A673 (cell line): ENCODE measurements at regions not wholly inside any gene's neighbourhood (a gene's known extent, or its start where the extent isn't known, plus 50 kb on each side); places are given as distances from the start of the nearest gene placed in this dataset.

Source experiments
- BruUV-seq: library from RNA; stranded (reverse); fragments of 400-500 nt; replicated peaks from 2 replicates; lab custom pipeline; 2021; lab: Mats Ljungman, UMichigan
- CTCF ChIA-PET: fragments of 300-600 bp; sonication (Branson Sonifier 250); formaldehyde crosslinking; loops from one replicate; lab custom pipeline; 2022; ENCODE audit warnings: antibody characterized with exemption; lab: Charles Lee
- POLR2A ChIA-PET: fragments of 300-600 bp; sonication (Branson Sonifier 250); formaldehyde crosslinking; loops from one replicate; lab custom pipeline; 2022; ENCODE audit warnings: antibody characterized with exemption; ENCODE audit not compliant: low non-redundant PET; lab: Charles Lee
- DNase-seq: peaks from one replicate; pipeline ENCODE4 v3.0.0-alpha.2; 2015; ENCODE audit warnings: low spot score
- H3K27ac ChIP-seq: fragments of 200-600 bp; sonication (generic); 2 replicates; pipeline ENCODE4 v1.5.1; 2016; ENCODE audit warnings: mixed run types, low read depth, mild to moderate bottlenecking, mixed read lengths, antibody characterized with exemption, low read length; ENCODE audit not compliant: poor library complexity, severe bottlenecking
- H3K27me3 ChIP-seq: fragments of 200-600 bp; sonication (generic); replicated peaks from 2 replicates; pipeline ENCODE4 v1.6.1; 2017; ENCODE audit warnings: mixed run types, low read depth, mild to moderate bottlenecking, mixed read lengths, antibody characterized with exemption, low read length; ENCODE audit not compliant: insufficient read depth, poor library complexity
- H3K36me3 ChIP-seq: fragments of 200-600 bp; sonication (generic); 2 replicates; pipeline ENCODE4 v1.6.1; 2016; ENCODE audit warnings: mixed run types, mild to moderate bottlenecking, mixed read lengths, antibody characterized with exemption, low read length; ENCODE audit not compliant: insufficient read depth, poor library complexity, severe bottlenecking
- H3K4me1 ChIP-seq: fragments of 200-600 bp; sonication (generic); 2 replicates; pipeline ENCODE4 v1.6.1; 2017; ENCODE audit warnings: mixed run types, mild to moderate bottlenecking, mixed read lengths, antibody characterized with exemption, low read length; ENCODE audit not compliant: insufficient read depth, poor library complexity, severe bottlenecking
- H3K4me3 ChIP-seq: fragments of 200-600 bp; sonication (generic); 2 replicates; pipeline ENCODE4 v1.5.1; 2016; ENCODE audit warnings: low read depth, mixed run types, mild to moderate bottlenecking, mixed read lengths, low read length; ENCODE audit not compliant: poor library complexity, severe bottlenecking
- H3K9me3 ChIP-seq: fragments of 200-600 bp; sonication (generic); 2 replicates; pipeline ENCODE4 v1.6.1; 2016; ENCODE audit warnings: mixed run types, low read depth, mild to moderate bottlenecking, mixed read lengths, antibody characterized with exemption, low read length; ENCODE audit not compliant: poor library complexity, severe bottlenecking
- EZH2 ChIP-seq: fragments of 200-600 bp; sonication (generic); IDR thresholded peaks from 2 replicates; pipeline ENCODE4 v1.6.1; 2017; ENCODE audit warnings: borderline replicate concordance, low read depth, mild to moderate bottlenecking, mixed read lengths, antibody characterized with exemption, low read length; ENCODE audit not compliant: poor library complexity, severe bottlenecking
- intact Hi-C: fragments of 100-400 bp; cut with micrococcal nuclease; formaldehyde crosslinking; loops from one replicate; pipeline ENCODE4 v1.10.0; 2022; ENCODE audit not compliant: unreplicated experiment
- TF ChIP-seq, protein P1 (sequence below): fragments of 300-800, 200-600 bp; sonication (generic); conservative IDR thresholded peaks from 2 replicates; pipeline ENCODE4 v1.5.1; 2017; ENCODE audit warnings: low read depth, mild to moderate bottlenecking, antibody characterized with exemption, low read length, moderate library complexity, mixed read lengths

DNA sequence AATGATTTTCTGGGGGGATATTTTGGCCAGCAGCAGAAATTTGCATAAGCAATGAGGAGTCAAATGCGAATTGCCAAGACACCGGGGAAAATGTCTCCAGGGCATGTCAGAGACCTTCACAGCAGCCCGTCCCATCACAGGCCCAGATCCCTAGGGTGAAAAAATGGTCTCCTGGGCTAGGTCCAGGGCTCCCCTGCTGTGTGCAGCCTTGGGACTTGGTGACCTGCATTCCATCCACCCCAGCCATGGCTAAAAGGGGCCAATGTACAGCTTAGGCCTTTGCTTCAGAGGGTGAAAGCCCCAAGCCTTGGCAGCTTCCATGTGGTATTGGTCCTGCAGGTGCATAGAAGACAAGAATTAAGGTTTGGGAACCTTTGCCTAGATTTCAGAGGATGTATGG lies 534.5 kb upstream of the MEF2C start:
- BruUV-seq, result no TSS peak
- Histone ChIP-seq H3K4me1 (peaks cover 8% of the 10 kb centered on the region), H3K36me3 (no peaks in the 10 kb centered on the region), H3K27me3 (no peaks in the 10 kb centered on the region), H3K4me3 (no peak overlapping the region), H3K9me3 (no peaks in the 10 kb centered on the region), H3K27ac (no peak overlapping the region)
- ChIA-PET POLR2A (no interaction called here), CTCF (no interaction called here)
- no peak for TF ChIP-seq EZH2
- TF ChIP-seq, protein P1, sequence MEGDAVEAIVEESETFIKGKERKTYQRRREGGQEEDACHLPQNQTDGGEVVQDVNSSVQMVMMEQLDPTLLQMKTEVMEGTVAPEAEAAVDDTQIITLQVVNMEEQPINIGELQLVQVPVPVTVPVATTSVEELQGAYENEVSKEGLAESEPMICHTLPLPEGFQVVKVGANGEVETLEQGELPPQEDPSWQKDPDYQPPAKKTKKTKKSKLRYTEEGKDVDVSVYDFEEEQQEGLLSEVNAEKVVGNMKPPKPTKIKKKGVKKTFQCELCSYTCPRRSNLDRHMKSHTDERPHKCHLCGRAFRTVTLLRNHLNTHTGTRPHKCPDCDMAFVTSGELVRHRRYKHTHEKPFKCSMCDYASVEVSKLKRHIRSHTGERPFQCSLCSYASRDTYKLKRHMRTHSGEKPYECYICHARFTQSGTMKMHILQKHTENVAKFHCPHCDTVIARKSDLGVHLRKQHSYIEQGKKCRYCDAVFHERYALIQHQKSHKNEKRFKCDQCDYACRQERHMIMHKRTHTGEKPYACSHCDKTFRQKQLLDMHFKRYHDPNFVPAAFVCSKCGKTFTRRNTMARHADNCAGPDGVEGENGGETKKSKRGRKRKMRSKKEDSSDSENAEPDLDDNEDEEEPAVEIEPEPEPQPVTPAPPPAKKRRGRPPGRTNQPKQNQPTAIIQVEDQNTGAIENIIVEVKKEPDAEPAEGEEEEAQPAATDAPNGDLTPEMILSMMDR, result no peak
- no peak for DNase-seq
- intact Hi-C loops, result no loop called here

DNA sequence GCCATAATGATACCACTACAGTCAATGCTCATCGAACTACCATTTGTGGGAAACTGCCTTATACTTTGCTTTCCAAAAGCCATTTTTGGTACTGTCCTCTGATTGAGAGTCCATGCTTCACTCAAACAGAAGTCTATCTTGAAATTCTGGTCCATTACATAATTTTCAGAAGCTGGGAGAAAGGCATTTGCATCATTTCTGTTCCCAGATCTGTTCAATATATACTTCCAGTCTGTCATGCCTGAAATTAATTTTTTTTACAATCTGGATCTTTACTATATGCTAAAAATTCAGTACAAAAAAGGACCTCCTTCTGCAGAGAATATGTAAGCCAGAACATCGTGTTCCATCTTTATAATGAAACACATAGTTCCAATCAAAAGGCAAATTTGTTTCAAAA lies 528.9 kb upstream of the MEF2C start:
- POLR2A ChIA-PET, result no interaction called here
- Histone ChIP-seq H3K9me3 (no peaks in the 10 kb centered on the region), H3K4me1 (no peaks in the 10 kb centered on the region), H3K27ac (no peak overlapping the region), H3K4me3 (no peak overlapping the region), H3K36me3 (no peaks in the 10 kb centered on the region), H3K27me3 (no peaks in the 10 kb centered on the region)
- no peak for DNase-seq
- intact Hi-C loops, result no loop called here
- TF ChIP-seq, protein P1, result no peak
- no peak for TF ChIP-seq EZH2
- CTCF ChIA-PET, result no interaction called here
- no TSS peak for BruUV-seq

DNA sequence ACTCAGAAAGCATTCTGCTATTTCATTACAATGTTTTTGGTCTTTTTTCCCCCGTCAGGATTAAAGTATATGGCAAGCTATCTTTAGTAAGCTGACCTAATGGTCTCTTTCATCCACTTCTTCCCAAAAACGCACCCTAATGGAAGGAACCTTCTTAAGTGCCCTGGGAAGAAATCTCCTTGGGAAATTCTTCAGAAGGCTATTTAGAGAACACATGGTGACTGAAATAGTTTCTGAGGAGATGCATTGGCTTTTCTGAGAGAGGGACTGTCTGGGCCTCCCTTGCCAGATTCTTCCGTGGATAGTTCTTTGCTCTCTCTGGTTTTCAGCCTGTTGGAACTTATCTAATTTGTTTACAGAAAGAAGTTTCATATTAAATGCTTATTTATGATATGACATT lies 524.1 kb upstream of the MEF2C start:
- H3K4me1 ChIP-seq, result no peaks in the 10 kb centered on the region
- H3K27ac ChIP-seq, result no peak overlapping the region
- no peaks in the 10 kb centered on the region for H3K9me3 ChIP-seq
- CTCF ChIA-PET, result no interaction called here
- TF ChIP-seq EZH2, result no peak
- TF ChIP-seq, protein P1, result no peak
- intact Hi-C loops, result no loop called here
- H3K4me3 ChIP-seq, result no peak overlapping the region
- H3K36me3 ChIP-seq, result no peaks in the 10 kb centered on the region
- no peak for DNase-seq
- POLR2A ChIA-PET, result no interaction called here
- BruUV-seq, result no TSS peak
- no peaks in the 10 kb centered on the region for H3K27me3 ChIP-seq
